ENCODE measurements at regions not wholly inside any gene's neighbourhood (a gene's known extent, or its start where the extent isn't known, plus 50 kb on each side); places are given as distances from the start of the nearest gene placed in this dataset.
A peak's percentile ranks its signal among the peaks of the same experiment; 100 is the strongest.

DNA sequence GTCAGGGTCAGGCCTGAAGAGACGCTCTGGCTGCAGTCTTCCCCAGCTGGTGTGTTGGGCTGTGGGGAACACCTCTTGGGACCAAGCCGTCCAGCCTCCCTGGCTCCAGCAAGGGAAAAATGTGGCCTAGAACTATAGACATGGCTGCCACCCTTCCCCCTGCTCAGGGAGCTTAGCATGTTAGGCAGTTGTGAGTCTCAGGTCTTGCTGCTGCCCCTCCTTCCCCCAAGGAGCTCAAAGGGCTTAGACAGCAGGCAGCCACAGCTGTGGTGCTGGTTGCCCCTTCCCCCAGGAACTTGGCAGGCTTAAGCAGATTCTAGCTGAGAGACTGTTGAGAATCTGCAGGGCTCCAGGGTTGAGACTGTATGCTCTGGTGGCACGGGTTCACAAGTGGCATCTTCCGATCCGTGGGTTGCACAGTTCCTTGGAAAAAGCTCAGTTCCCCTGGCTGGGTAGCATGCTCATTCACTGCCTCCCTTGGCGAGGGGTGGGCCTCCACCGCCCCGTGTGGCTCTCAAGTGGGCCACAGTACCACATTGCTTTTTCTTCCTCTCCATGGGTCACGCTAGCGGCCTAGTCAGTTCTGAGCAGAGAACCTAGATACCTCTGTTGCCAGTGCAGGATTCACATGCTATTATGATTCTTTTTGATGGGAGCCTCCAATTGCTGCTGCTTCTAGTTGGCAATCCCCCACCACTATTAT lies 1258.6 kb downstream of the OLFM4 start:
- intact Hi-C loops (cut with micrococcal nuclease; ENCODE audit: unreplicated experiment) = no loop called here
- CTCF ChIA-PET (ENCODE audit: unreplicated experiment) = no interaction called here
- H3K4me2 ChIP-seq (ENCODE audit: low read length) = no peak overlapping the region
- POLR2A ChIA-PET = no interaction called here
- no peaks in the 10 kb centered on the region for H3K79me2 ChIP-seq (ENCODE audit: insufficient read depth, low read depth, low read length)
- H3K9me3 ChIP-seq (ENCODE audit: low read length) = no peaks in the 10 kb centered on the region
- no peak overlapping the region for H3K27ac ChIP-seq (ENCODE audit: low read depth, low read length, poor library complexity, severe bottlenecking)
- no peaks in the 10 kb centered on the region for H4K20me1 ChIP-seq (ENCODE audit: insufficient read depth, low read length)
- H3K4me3 ChIP-seq (ENCODE audit: low read depth, low read length, poor library complexity, severe bottlenecking) = no peak overlapping the region
- no peaks in the 10 kb centered on the region for H3K36me3 ChIP-seq (ENCODE audit: insufficient read depth, low read length)
- no peaks in the 10 kb centered on the region for H3K9me2 ChIP-seq (ENCODE audit: insufficient read depth, low read length)
- no peak for DNase-seq (ENCODE audit: low spot score)
- no peak overlapping the region for H2AFZ ChIP-seq (ENCODE audit: low read length)
- no peak for TF ChIP-seq EZH2phosphoT487 (IDR thresholded peaks at IDR 0.05; ENCODE audit: borderline replicate concordance, low read depth, low read length)
- TF ChIP-seq, protein P1, sequence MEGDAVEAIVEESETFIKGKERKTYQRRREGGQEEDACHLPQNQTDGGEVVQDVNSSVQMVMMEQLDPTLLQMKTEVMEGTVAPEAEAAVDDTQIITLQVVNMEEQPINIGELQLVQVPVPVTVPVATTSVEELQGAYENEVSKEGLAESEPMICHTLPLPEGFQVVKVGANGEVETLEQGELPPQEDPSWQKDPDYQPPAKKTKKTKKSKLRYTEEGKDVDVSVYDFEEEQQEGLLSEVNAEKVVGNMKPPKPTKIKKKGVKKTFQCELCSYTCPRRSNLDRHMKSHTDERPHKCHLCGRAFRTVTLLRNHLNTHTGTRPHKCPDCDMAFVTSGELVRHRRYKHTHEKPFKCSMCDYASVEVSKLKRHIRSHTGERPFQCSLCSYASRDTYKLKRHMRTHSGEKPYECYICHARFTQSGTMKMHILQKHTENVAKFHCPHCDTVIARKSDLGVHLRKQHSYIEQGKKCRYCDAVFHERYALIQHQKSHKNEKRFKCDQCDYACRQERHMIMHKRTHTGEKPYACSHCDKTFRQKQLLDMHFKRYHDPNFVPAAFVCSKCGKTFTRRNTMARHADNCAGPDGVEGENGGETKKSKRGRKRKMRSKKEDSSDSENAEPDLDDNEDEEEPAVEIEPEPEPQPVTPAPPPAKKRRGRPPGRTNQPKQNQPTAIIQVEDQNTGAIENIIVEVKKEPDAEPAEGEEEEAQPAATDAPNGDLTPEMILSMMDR (conservative IDR thresholded peaks at IDR 0.05; ENCODE audit: low read length) = no peak
- H3K4me1 ChIP-seq (ENCODE audit: insufficient read depth, low read length, poor library complexity, severe bottlenecking) = no peaks in the 10 kb centered on the region
- BruUV-seq (replicated peaks) = no TSS peak

DNA sequence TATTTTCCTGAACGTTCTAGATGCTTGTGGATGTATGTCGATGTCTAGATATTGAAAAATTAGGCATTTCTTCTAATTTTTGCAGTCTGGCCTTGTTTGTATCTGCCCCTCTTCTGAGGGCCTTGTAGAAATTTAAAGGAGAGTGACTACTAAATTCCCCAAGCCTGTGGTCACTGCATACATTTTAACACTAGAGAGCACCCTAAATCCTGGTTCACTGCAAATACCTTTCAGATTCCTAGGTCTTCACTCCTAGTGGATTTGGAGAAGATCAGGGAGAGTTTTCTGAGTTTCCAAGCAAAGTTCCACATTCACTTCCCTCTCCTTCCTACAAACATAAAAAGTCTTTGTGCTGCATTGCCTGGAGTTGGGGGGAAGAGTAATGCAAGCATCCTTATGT lies 1272.5 kb downstream of the OLFM4 start:
- H3K4me2 ChIP-seq (ENCODE audit: low read length) = no peak overlapping the region

DNA sequence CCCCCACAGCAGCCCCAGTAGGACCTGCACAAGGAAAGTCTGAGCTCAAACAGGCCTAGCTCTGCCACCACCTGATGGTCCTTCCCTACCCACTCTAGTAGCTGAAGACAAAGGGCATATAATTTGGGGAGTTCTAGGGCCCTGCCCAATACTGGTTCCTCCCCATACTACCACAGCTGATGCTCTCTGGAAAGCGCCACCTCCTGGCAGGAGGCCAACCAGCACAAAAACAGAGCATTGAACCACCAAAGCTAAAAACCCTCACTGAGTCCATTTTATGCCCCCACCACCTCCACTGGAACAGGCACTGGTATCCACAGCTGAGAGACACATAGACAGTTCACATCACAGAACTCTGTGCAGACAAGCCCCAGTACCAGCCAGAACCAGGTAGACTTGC lies 1276.8 kb downstream of the OLFM4 start:
- intact Hi-C loops (cut with micrococcal nuclease; ENCODE audit: unreplicated experiment) = no loop called here
- CTCF ChIA-PET (ENCODE audit: unreplicated experiment) = no interaction called here

More for the DNA sequence above, 1272.5 kb downstream of the OLFM4 start:
- Histone ChIP-seq H3K9me2 (ENCODE audit: insufficient read depth, low read length) (no peaks in the 10 kb centered on the region), H3K36me3 (ENCODE audit: insufficient read depth, low read length) (no peaks in the 10 kb centered on the region), H3K27ac (ENCODE audit: low read depth, low read length, poor library complexity, severe bottlenecking) (no peak overlapping the region), H3K79me2 (ENCODE audit: insufficient read depth, low read depth, low read length) (no peaks in the 10 kb centered on the region), H2AFZ (ENCODE audit: low read length) (no peak overlapping the region), H3K4me3 (ENCODE audit: low read depth, low read length, poor library complexity, severe bottlenecking) (no peak overlapping the region), H3K4me1 (ENCODE audit: insufficient read depth, low read length, poor library complexity, severe bottlenecking) (no peaks in the 10 kb centered on the region), H3K9me3 (ENCODE audit: low read length) (peaks cover 11% of the 10 kb centered on the region; the same call in 1 of the 2 replicates), H4K20me1 (ENCODE audit: insufficient read depth, low read length) (no peaks in the 10 kb centered on the region)
- TF ChIP-seq EZH2phosphoT487 (IDR thresholded peaks at IDR 0.05; ENCODE audit: borderline replicate concordance, low read depth, low read length) = no peak
- TF ChIP-seq, protein P1 (conservative IDR thresholded peaks at IDR 0.05; ENCODE audit: low read length) = no peak
- no peak for DNase-seq (ENCODE audit: low spot score)
- intact Hi-C loops (cut with micrococcal nuclease; ENCODE audit: unreplicated experiment) = no loop called here
- CTCF ChIA-PET (ENCODE audit: unreplicated experiment) = no interaction called here
- POLR2A ChIA-PET = no interaction called here
- no TSS peak for BruUV-seq (replicated peaks)

More for the DNA sequence above, 1276.8 kb downstream of the OLFM4 start:
- no peak overlapping the region for H2AFZ ChIP-seq (ENCODE audit: low read length)
- no peak for TF ChIP-seq EZH2phosphoT487 (IDR thresholded peaks at IDR 0.05; ENCODE audit: borderline replicate concordance, low read depth, low read length)
- TF ChIP-seq, protein P1 (conservative IDR thresholded peaks at IDR 0.05; ENCODE audit: low read length) = peak; percentile 43
- no peak overlapping the region for H3K4me3 ChIP-seq (ENCODE audit: low read depth, low read length, poor library complexity, severe bottlenecking)
- no peaks in the 10 kb centered on the region for H3K9me3 ChIP-seq (ENCODE audit: low read length)
- H3K4me2 ChIP-seq (ENCODE audit: low read length) = no peak overlapping the region
- H3K27ac ChIP-seq (ENCODE audit: low read depth, low read length, poor library complexity, severe bottlenecking) = no peak overlapping the region
- no peaks in the 10 kb centered on the region for H4K20me1 ChIP-seq (ENCODE audit: insufficient read depth, low read length)
- H3K79me2 ChIP-seq (ENCODE audit: insufficient read depth, low read depth, low read length) = no peaks in the 10 kb centered on the region
- BruUV-seq (replicated peaks) = no TSS peak
- POLR2A ChIA-PET = interaction anchor here (0.6 kb wide), 1 partner anchor 40 kb away, joined by 3 read pairs; no protein-coding TSS in a partner anchor
- H3K9me2 ChIP-seq (ENCODE audit: insufficient read depth, low read length) = no peaks in the 10 kb centered on the region
- H3K36me3 ChIP-seq (ENCODE audit: insufficient read depth, low read length) = no peaks in the 10 kb centered on the region
- no peaks in the 10 kb centered on the region for H3K4me1 ChIP-seq (ENCODE audit: insufficient read depth, low read length, poor library complexity, severe bottlenecking)
- DNase-seq (ENCODE audit: low spot score) = no peak
